ENCODE measurements at regions not wholly inside any gene's neighbourhood (a gene's known extent, or its start where the extent isn't known, plus 50 kb on each side); places are given as distances from the start of the nearest gene placed in this dataset.
"Not testable (repeated sequence)": the region's sequence is repeated elsewhere in the genome, so short reads cannot be mapped to it uniquely, and the experiment has no call there.

- H2AK5ac ChIP-seq (ENCODE audit: insufficient read length, low read length), result no peak overlapping the region
- H3K27ac ChIP-seq (ENCODE audit: insufficient read length, low read depth, low read length), result no peak overlapping the region
- H3K4me3 Mint-ChIP-seq, result no peak overlapping the region
- H2BK120ac ChIP-seq (ENCODE audit: low read depth, low read length, poor library complexity, severe bottlenecking), result no peak overlapping the region
- H2BK15ac ChIP-seq (ENCODE audit: low read depth, low read length), result no peak overlapping the region
- no peak overlapping the region for H4K91ac ChIP-seq (ENCODE audit: insufficient read length, low read depth, low read length)
- WGBS (ENCODE audit: extremely low coverage, insufficient read length, low lambda C conversion rate), result no CpG with 5 or more reads among the region's 1 CpG
- H3K27me3 ChIP-seq (ENCODE audit: insufficient read depth, low read length), result no peaks in the 10 kb centered on the region
- no peak overlapping the region for H3K27ac Mint-ChIP-seq
- H3K4me1 Mint-ChIP-seq, result peaks cover 27 to 44% of the 10 kb centered on the region in 2 experiments
- no peak overlapping the region for H2BK12ac ChIP-seq (ENCODE audit: insufficient read length, low read depth, low read length)
- no peak overlapping the region for H2BK5ac ChIP-seq (ENCODE audit: insufficient read length, low read length)
- no peaks in the 10 kb centered on the region for H3K23me2 ChIP-seq (ENCODE audit: insufficient read length, low read depth, low read length, poor library complexity, severe bottlenecking)
- H3K18ac ChIP-seq (ENCODE audit: insufficient read length, low read depth, low read length), result no peak overlapping the region
- H3K79me2 ChIP-seq (ENCODE audit: insufficient read depth, low read length), result no peaks in the 10 kb centered on the region
- H3K56ac ChIP-seq (ENCODE audit: insufficient read length, low read depth, low read length), result no peak overlapping the region
- H4K8ac ChIP-seq (replicated peaks; ENCODE audit: insufficient read length, low read depth, low read length), result no peak overlapping the region
- no peak for DNase-seq
- H3K79me1 ChIP-seq (ENCODE audit: insufficient read depth, low read depth, low read length, poor library complexity, severe bottlenecking), result no peaks in the 10 kb centered on the region
- no peak overlapping the region for H3K4ac ChIP-seq (ENCODE audit: low read depth, low read length)
- H3T11ph ChIP-seq (ENCODE audit: low read length), result no peak overlapping the region
- H3K14ac ChIP-seq (ENCODE audit: insufficient read depth, low read length), result no peak overlapping the region
- H3K23ac ChIP-seq (ENCODE audit: insufficient read length, low read depth, low read length), result no peak overlapping the region
- no peaks in the 10 kb centered on the region for H3K36me3 Mint-ChIP-seq (ENCODE audit: insufficient read depth in 1 of 3, low read depth in 3 of 3)
- H4K20me1 ChIP-seq (ENCODE audit: control insufficient read depth, insufficient read depth, insufficient read length), result no peaks in the 10 kb centered on the region
- H3K9me3 Mint-ChIP-seq, result no peaks in the 10 kb centered on the region
- H2AFZ ChIP-seq (ENCODE audit: low read length), result no peak overlapping the region
- H2BK20ac ChIP-seq (ENCODE audit: low read depth, low read length, poor library complexity, severe bottlenecking), result no peak overlapping the region
- no peaks in the 10 kb centered on the region for H3K27me3 Mint-ChIP-seq (ENCODE audit: low read depth)
- TF ChIP-seq CTCF (conservative IDR thresholded peaks at IDR 0.05), result no peak
- no peaks in the 10 kb centered on the region for H3K9me3 ChIP-seq (ENCODE audit: control insufficient read depth, low read depth, low read length)
- H3K4me2 ChIP-seq (ENCODE audit: insufficient read depth, insufficient read length, low read length), result no peak overlapping the region
- H3K9ac ChIP-seq (ENCODE audit: extremely low read depth, insufficient read length, low read length), result no peak overlapping the region
- H4K5ac ChIP-seq (ENCODE audit: insufficient read length, low read depth, low read length), result no peak overlapping the region
- no peaks in the 10 kb centered on the region for H3K4me1 ChIP-seq (ENCODE audit: insufficient read depth, low read length)
Measured at GRCh38 chr5:104840284-104840683, 1277.7 kb upstream of the NUDT12 start.

- not testable (repeated sequence) for H3K9me3 ChIP-seq (ENCODE audit: control insufficient read depth, low read depth, low read length); H2BK120ac ChIP-seq (ENCODE audit: low read depth, low read length, poor library complexity, severe bottlenecking); H4K5ac ChIP-seq (ENCODE audit: insufficient read length, low read depth, low read length); H2BK12ac ChIP-seq (ENCODE audit: insufficient read length, low read depth, low read length); H3K18ac ChIP-seq (ENCODE audit: insufficient read length, low read depth, low read length); H3K79me2 ChIP-seq (ENCODE audit: insufficient read depth, low read length); H3K4me1 ChIP-seq (ENCODE audit: insufficient read depth, low read length); H3K27me3 ChIP-seq (ENCODE audit: insufficient read depth, low read length); H3K36me3 Mint-ChIP-seq (ENCODE audit: insufficient read depth in 1 of 3, low read depth in 3 of 3); H4K91ac ChIP-seq (ENCODE audit: insufficient read length, low read depth, low read length); H3K9ac ChIP-seq (ENCODE audit: extremely low read depth, insufficient read length, low read length); H3K27ac Mint-ChIP-seq; H3T11ph ChIP-seq (ENCODE audit: low read length); DNase-seq; H4K20me1 ChIP-seq (ENCODE audit: control insufficient read depth, insufficient read depth, insufficient read length); H2BK20ac ChIP-seq (ENCODE audit: low read depth, low read length, poor library complexity, severe bottlenecking); H3K23ac ChIP-seq (ENCODE audit: insufficient read length, low read depth, low read length); H3K27ac ChIP-seq (ENCODE audit: insufficient read length, low read depth, low read length); H3K14ac ChIP-seq (ENCODE audit: insufficient read depth, low read length); H2AK5ac ChIP-seq (ENCODE audit: insufficient read length, low read length); H4K8ac ChIP-seq (replicated peaks; ENCODE audit: insufficient read length, low read depth, low read length); H2BK5ac ChIP-seq (ENCODE audit: insufficient read length, low read length); H3K79me1 ChIP-seq (ENCODE audit: insufficient read depth, low read depth, low read length, poor library complexity, severe bottlenecking); H3K27me3 Mint-ChIP-seq (ENCODE audit: low read depth); H3K4me1 Mint-ChIP-seq; H2BK15ac ChIP-seq (ENCODE audit: low read depth, low read length); H3K4me2 ChIP-seq (ENCODE audit: insufficient read depth, insufficient read length, low read length); H3K9me3 Mint-ChIP-seq; H3K23me2 ChIP-seq (ENCODE audit: insufficient read length, low read depth, low read length, poor library complexity, severe bottlenecking); H2AFZ ChIP-seq (ENCODE audit: low read length); H3K4me3 Mint-ChIP-seq; H3K4ac ChIP-seq (ENCODE audit: low read depth, low read length); H3K56ac ChIP-seq (ENCODE audit: insufficient read length, low read depth, low read length)
- no CpG with 5 or more reads among the region's 3 CpGs for WGBS (ENCODE audit: extremely low coverage, insufficient read length, low lambda C conversion rate)
Measured at GRCh38 chr5:104831515-104831914, 1268.9 kb upstream of the NUDT12 start.
